ENCODE measurements at regions not wholly inside any gene's neighbourhood (a gene's known extent, or its start where the extent isn't known, plus 50 kb on each side); places are given as distances from the start of the nearest gene placed in this dataset.
"Not testable (repeated sequence)": the region's sequence is repeated elsewhere in the genome, so short reads cannot be mapped to it uniquely, and the experiment has no call there.

GRCh38 chrX:109172091-109172602 is 309.7 kb downstream of the GUCY2F start:
- Histone ChIP-seq H3K9me3 (ENCODE audit: insufficient read depth, low read length, severe bottlenecking) (no peaks in the 10 kb centered on the region), H3K4me1 (ENCODE audit: insufficient read depth, low read length) (no peaks in the 10 kb centered on the region), H3K27ac (ENCODE audit: low read length) (no peak overlapping the region), H3K4me3 (ENCODE audit: low read depth in 1 of 2, low read length in 2 of 2) (no peak overlapping the region), H3K9ac (ENCODE audit: low read depth, low read length) (no peak overlapping the region), H3K27me3 (ENCODE audit: insufficient read depth, low read length, poor library complexity) (no peaks in the 10 kb centered on the region), H4K20me1 (ENCODE audit: insufficient read depth, low read length) (no peaks in the 10 kb centered on the region), H3K4me2 (ENCODE audit: insufficient read depth, low read length) (no peak overlapping the region), H2AFZ (ENCODE audit: low read depth, low read length) (no peak overlapping the region), H3K36me3 (ENCODE audit: insufficient read depth, low read length) (no peaks in the 10 kb centered on the region), H3K79me2 (ENCODE audit: insufficient read depth, low read length) (no peaks in the 10 kb centered on the region)
- ATAC-seq (ENCODE audit: insufficient read depth, low read depth) (no peak), DNase-seq (no peak)
- no peak for TF ChIP-seq EZH2 (IDR thresholded peaks at IDR 0.05; ENCODE audit: borderline replicate concordance, low read depth, low read length, severe bottlenecking)
- TF ChIP-seq, protein P1, sequence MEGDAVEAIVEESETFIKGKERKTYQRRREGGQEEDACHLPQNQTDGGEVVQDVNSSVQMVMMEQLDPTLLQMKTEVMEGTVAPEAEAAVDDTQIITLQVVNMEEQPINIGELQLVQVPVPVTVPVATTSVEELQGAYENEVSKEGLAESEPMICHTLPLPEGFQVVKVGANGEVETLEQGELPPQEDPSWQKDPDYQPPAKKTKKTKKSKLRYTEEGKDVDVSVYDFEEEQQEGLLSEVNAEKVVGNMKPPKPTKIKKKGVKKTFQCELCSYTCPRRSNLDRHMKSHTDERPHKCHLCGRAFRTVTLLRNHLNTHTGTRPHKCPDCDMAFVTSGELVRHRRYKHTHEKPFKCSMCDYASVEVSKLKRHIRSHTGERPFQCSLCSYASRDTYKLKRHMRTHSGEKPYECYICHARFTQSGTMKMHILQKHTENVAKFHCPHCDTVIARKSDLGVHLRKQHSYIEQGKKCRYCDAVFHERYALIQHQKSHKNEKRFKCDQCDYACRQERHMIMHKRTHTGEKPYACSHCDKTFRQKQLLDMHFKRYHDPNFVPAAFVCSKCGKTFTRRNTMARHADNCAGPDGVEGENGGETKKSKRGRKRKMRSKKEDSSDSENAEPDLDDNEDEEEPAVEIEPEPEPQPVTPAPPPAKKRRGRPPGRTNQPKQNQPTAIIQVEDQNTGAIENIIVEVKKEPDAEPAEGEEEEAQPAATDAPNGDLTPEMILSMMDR (IDR thresholded peaks at IDR 0.05; ENCODE audit: borderline replicate concordance, extremely low read depth, low read length, poor library complexity, severe bottlenecking), result no peak

- Histone ChIP-seq H3K9me3 (ENCODE audit: insufficient read depth, low read length, severe bottlenecking) (no peaks in the 10 kb centered on the region), H3K79me2 (ENCODE audit: insufficient read depth, low read length) (no peaks in the 10 kb centered on the region), H3K4me2 (ENCODE audit: insufficient read depth, low read length) (no peak overlapping the region)
Measured at GRCh38 chrX:109155161-109155560, 326.7 kb downstream of the GUCY2F start.

DNA sequence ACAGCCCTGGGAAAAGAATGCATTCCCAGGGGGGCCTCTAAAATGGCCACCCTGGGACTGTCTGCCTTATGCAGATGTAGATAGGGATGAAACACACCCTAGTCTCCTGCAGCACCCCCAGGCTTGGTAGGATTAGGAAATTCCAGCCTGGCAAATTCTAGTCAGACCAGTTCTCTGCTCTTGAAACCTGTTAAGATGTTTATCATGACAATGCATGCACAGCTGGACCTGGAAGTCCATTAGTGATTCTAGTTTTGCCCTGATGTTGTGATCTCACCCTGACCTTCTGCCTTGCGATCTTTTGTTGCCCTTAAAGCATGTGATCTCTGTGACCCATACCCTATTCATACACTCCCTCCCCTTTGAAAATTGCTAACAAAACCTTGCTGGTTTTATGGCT is 337.7 kb downstream of the GUCY2F start:
- not testable (repeated sequence) for H2AFZ ChIP-seq (ENCODE audit: low read depth, low read length); H3K4me2 ChIP-seq (ENCODE audit: insufficient read depth, low read length); H4K20me1 ChIP-seq (ENCODE audit: insufficient read depth, low read length); H3K9me3 ChIP-seq (ENCODE audit: insufficient read depth, low read length, severe bottlenecking); ATAC-seq (ENCODE audit: insufficient read depth, low read depth); H3K27ac ChIP-seq (ENCODE audit: low read length); H3K79me2 ChIP-seq (ENCODE audit: insufficient read depth, low read length); H3K4me3 ChIP-seq (ENCODE audit: low read depth in 1 of 2, low read length in 2 of 2); DNase-seq; H3K4me1 ChIP-seq (ENCODE audit: insufficient read depth, low read length); H3K9ac ChIP-seq (ENCODE audit: low read depth, low read length); H3K36me3 ChIP-seq (ENCODE audit: insufficient read depth, low read length); H3K27me3 ChIP-seq (ENCODE audit: insufficient read depth, low read length, poor library complexity)

More at GRCh38 chrX:109155161-109155560, 326.7 kb downstream of the GUCY2F start:
- Histone ChIP-seq H2AFZ (ENCODE audit: low read depth, low read length) (no peak overlapping the region), H3K27ac (ENCODE audit: low read length) (no peak overlapping the region), H3K4me1 (ENCODE audit: insufficient read depth, low read length) (no peaks in the 10 kb centered on the region), H3K9ac (ENCODE audit: low read depth, low read length) (no peak overlapping the region), H3K36me3 (ENCODE audit: insufficient read depth, low read length) (no peaks in the 10 kb centered on the region), H4K20me1 (ENCODE audit: insufficient read depth, low read length) (no peaks in the 10 kb centered on the region), H3K27me3 (ENCODE audit: insufficient read depth, low read length, poor library complexity) (no peaks in the 10 kb centered on the region), H3K4me3 (ENCODE audit: low read depth in 1 of 2, low read length in 2 of 2) (no peak overlapping the region)
- DNase-seq, result no peak
- ATAC-seq (ENCODE audit: insufficient read depth, low read depth), result no peak
- TF ChIP-seq, protein P1 (IDR thresholded peaks at IDR 0.05; ENCODE audit: borderline replicate concordance, extremely low read depth, low read length, poor library complexity, severe bottlenecking), result no peak
- TF ChIP-seq EZH2 (IDR thresholded peaks at IDR 0.05; ENCODE audit: borderline replicate concordance, low read depth, low read length, severe bottlenecking), result no peak

DNA sequence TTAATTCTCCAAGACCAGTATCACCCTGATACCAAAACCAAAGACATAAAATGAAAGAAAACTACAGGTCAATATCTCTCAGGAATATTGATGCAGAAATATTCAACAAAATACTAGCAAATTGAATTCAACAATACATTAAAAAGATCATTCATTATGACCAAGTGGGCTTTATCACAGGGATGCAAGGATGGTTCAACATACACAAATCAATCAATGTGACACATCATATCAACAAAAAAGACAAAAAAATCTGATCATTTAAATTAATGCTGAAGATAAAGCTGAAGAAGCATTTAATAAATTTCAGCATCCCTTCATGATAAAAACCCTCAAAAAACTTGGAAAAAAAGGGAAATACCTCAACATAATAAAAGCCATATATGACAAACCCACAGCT is 341.4 kb downstream of the GUCY2F start:
- no peak overlapping the region for H3K9ac ChIP-seq (ENCODE audit: low read depth, low read length)

More for the DNA sequence above, 341.4 kb downstream of the GUCY2F start:
- ATAC-seq (ENCODE audit: insufficient read depth, low read depth) (no peak), DNase-seq (no peak)
- no peaks in the 10 kb centered on the region for H3K79me2 ChIP-seq (ENCODE audit: insufficient read depth, low read length)
- no peak overlapping the region for H3K27ac ChIP-seq (ENCODE audit: low read length)
- H3K4me2 ChIP-seq (ENCODE audit: insufficient read depth, low read length), result no peak overlapping the region
- H4K20me1 ChIP-seq (ENCODE audit: insufficient read depth, low read length), result no peaks in the 10 kb centered on the region
- no peaks in the 10 kb centered on the region for H3K9me3 ChIP-seq (ENCODE audit: insufficient read depth, low read length, severe bottlenecking)
- H3K36me3 ChIP-seq (ENCODE audit: insufficient read depth, low read length), result no peaks in the 10 kb centered on the region
- no peaks in the 10 kb centered on the region for H3K27me3 ChIP-seq (ENCODE audit: insufficient read depth, low read length, poor library complexity)
- H3K4me1 ChIP-seq (ENCODE audit: insufficient read depth, low read length), result no peaks in the 10 kb centered on the region
- no peak overlapping the region for H2AFZ ChIP-seq (ENCODE audit: low read depth, low read length)
- TF ChIP-seq EZH2 (IDR thresholded peaks at IDR 0.05; ENCODE audit: borderline replicate concordance, low read depth, low read length, severe bottlenecking), result no peak
- TF ChIP-seq, protein P1 (IDR thresholded peaks at IDR 0.05; ENCODE audit: borderline replicate concordance, extremely low read depth, low read length, poor library complexity, severe bottlenecking), result no peak
- H3K4me3 ChIP-seq (ENCODE audit: low read depth in 1 of 2, low read length in 2 of 2), result no peak overlapping the region
